Nephron (organoid): ENCODE measurements at regions not wholly inside any gene's neighbourhood (a gene's known extent, or its start where the extent isn't known, plus 50 kb on each side); places are given as distances from the start of the nearest gene placed in this dataset.

ENCODE experiments used
- H3K27ac Mint-ChIP-seq, 3 experiments: 2 replicates each; pipeline ENCODE4 v1.8.0; 2020; ENCODE audit warnings: mixed read lengths in 3 of 3, mild to moderate bottlenecking in 2 of 3, moderate library complexity in 1 of 3
- H3K27me3 Mint-ChIP-seq: 2 replicates; pipeline ENCODE4 v1.8.0; 2021; ENCODE audit warnings: low read depth, mild to moderate bottlenecking, moderate library complexity, mixed read lengths
- H3K36me3 Mint-ChIP-seq: 2 replicates; pipeline ENCODE4 v1.8.0; 2020; ENCODE audit warnings: low read depth, mixed read lengths
- H3K4me1 Mint-ChIP-seq: 2 replicates; pipeline ENCODE4 v1.8.0; 2020; ENCODE audit warnings: mixed read lengths
- H3K4me3 Mint-ChIP-seq, 3 experiments: 2 replicates each; pipeline ENCODE4 v1.8.0; 2020; ENCODE audit warnings: mild to moderate bottlenecking in 3 of 3, mixed read lengths in 3 of 3, moderate library complexity in 2 of 3
- H3K9me3 Mint-ChIP-seq: 2 replicates; pipeline ENCODE4 v1.8.0; 2020; ENCODE audit warnings: mixed read lengths
- TF ChIP-seq, protein P1 (sequence below), 3 experiments: fragments of 200-600 bp; sonication (generic); IDR thresholded peaks; one replicate each; pipeline ENCODE4 v1.5.0; 2021; ENCODE audit warnings: antibody characterized with exemption in 3 of 3; ENCODE audit not compliant: unreplicated experiment in 3 of 3

- H3K27me3 Mint-ChIP-seq, result no peaks in the 10 kb centered on the region
- no peak overlapping the region for H3K27ac Mint-ChIP-seq
- TF ChIP-seq, protein P1, sequence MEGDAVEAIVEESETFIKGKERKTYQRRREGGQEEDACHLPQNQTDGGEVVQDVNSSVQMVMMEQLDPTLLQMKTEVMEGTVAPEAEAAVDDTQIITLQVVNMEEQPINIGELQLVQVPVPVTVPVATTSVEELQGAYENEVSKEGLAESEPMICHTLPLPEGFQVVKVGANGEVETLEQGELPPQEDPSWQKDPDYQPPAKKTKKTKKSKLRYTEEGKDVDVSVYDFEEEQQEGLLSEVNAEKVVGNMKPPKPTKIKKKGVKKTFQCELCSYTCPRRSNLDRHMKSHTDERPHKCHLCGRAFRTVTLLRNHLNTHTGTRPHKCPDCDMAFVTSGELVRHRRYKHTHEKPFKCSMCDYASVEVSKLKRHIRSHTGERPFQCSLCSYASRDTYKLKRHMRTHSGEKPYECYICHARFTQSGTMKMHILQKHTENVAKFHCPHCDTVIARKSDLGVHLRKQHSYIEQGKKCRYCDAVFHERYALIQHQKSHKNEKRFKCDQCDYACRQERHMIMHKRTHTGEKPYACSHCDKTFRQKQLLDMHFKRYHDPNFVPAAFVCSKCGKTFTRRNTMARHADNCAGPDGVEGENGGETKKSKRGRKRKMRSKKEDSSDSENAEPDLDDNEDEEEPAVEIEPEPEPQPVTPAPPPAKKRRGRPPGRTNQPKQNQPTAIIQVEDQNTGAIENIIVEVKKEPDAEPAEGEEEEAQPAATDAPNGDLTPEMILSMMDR (IDR thresholded peaks at IDR 0.05; ENCODE audit: unreplicated experiment in 3 of 3), result no peak
- H3K36me3 Mint-ChIP-seq, result no peaks in the 10 kb centered on the region
- H3K4me3 Mint-ChIP-seq, result no peak overlapping the region
- H3K4me1 Mint-ChIP-seq, result no peaks in the 10 kb centered on the region
- no peaks in the 10 kb centered on the region for H3K9me3 Mint-ChIP-seq
Observed at GRCh38 chr7:125971656-125972055, 1042.0 kb upstream of the POT1 start.

GRCh38 chr7:125966278-125967048, 1036.8 kb upstream of the POT1 start:
- Mint-ChIP-seq H3K36me3 (no peaks in the 10 kb centered on the region), H3K27me3 (no peaks in the 10 kb centered on the region), H3K4me3 (no peak overlapping the region), H3K27ac (no peak overlapping the region), H3K4me1 (no peaks in the 10 kb centered on the region), H3K9me3 (no peaks in the 10 kb centered on the region)
- TF ChIP-seq, protein P1 (IDR thresholded peaks at IDR 0.05; ENCODE audit: unreplicated experiment in 3 of 3), result no peak

GRCh38 chr7:125934955-125935354, 1005.3 kb upstream of the POT1 start:
- TF ChIP-seq, protein P1 (IDR thresholded peaks at IDR 0.05; ENCODE audit: unreplicated experiment in 3 of 3), result no peak
- H3K4me1 Mint-ChIP-seq, result no peaks in the 10 kb centered on the region
- H3K36me3 Mint-ChIP-seq, result no peaks in the 10 kb centered on the region
- H3K27ac Mint-ChIP-seq, result no peak overlapping the region
- no peak overlapping the region for H3K4me3 Mint-ChIP-seq
- H3K27me3 Mint-ChIP-seq, result no peaks in the 10 kb centered on the region
- H3K9me3 Mint-ChIP-seq, result peaks cover 8% of the 10 kb centered on the region

GRCh38 chr7:125934539-125934938, 1004.9 kb upstream of the POT1 start:
- Mint-ChIP-seq H3K27ac (no peak overlapping the region), H3K9me3 (peaks cover 4% of the 10 kb centered on the region), H3K4me1 (no peaks in the 10 kb centered on the region), H3K4me3 (no peak overlapping the region), H3K36me3 (no peaks in the 10 kb centered on the region), H3K27me3 (no peaks in the 10 kb centered on the region)
- TF ChIP-seq, protein P1 (IDR thresholded peaks at IDR 0.05; ENCODE audit: unreplicated experiment in 3 of 3), result no peak

GRCh38 chr7:125930848-125931247, 1001.2 kb upstream of the POT1 start:
- no peaks in the 10 kb centered on the region for H3K27me3 Mint-ChIP-seq
- no peaks in the 10 kb centered on the region for H3K9me3 Mint-ChIP-seq
- H3K36me3 Mint-ChIP-seq, result no peaks in the 10 kb centered on the region
- no peak overlapping the region for H3K4me3 Mint-ChIP-seq
- no peak overlapping the region for H3K27ac Mint-ChIP-seq
- TF ChIP-seq, protein P1 (IDR thresholded peaks at IDR 0.05; ENCODE audit: unreplicated experiment in 3 of 3), result no peak
- peaks cover 9% of the 10 kb centered on the region for H3K4me1 Mint-ChIP-seq

DNA sequence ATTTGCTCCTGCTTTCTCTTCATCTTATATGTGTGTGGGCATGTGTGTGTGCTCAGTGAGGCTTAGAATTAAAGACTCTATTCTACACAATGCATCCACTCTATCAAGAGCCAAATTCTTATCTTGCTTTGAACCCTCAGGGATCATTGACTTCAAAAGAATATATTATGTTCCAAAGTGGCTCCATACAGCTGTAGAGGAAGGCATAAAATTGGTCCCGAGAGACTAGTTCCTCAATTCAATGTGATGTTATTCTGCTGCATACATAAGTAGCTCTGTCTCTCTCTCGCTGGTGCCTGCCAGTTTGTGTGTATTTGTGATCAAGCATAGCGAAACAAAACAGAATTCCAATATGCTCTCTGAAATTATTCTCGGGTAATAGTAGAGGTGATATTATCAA, 997.9 kb upstream of the POT1 start:
- Mint-ChIP-seq H3K4me3 (peak overlapping the region in 1 of 3 experiments; percentile 7), H3K9me3 (no peaks in the 10 kb centered on the region), H3K4me1 (peaks cover 9% of the 10 kb centered on the region), H3K27ac (no peak overlapping the region), H3K36me3 (no peaks in the 10 kb centered on the region), H3K27me3 (no peaks in the 10 kb centered on the region)
- TF ChIP-seq, protein P1 (IDR thresholded peaks at IDR 0.05; ENCODE audit: unreplicated experiment in 3 of 3), result no peak
